ENCODE measurements at regions not wholly inside any gene's neighbourhood (a gene's known extent, or its start where the extent isn't known, plus 50 kb on each side); places are given as distances from the start of the nearest gene placed in this dataset.
"Not testable (repeated sequence)": the region's sequence is repeated elsewhere in the genome, so short reads cannot be mapped to it uniquely, and the experiment has no call there.

DNA sequence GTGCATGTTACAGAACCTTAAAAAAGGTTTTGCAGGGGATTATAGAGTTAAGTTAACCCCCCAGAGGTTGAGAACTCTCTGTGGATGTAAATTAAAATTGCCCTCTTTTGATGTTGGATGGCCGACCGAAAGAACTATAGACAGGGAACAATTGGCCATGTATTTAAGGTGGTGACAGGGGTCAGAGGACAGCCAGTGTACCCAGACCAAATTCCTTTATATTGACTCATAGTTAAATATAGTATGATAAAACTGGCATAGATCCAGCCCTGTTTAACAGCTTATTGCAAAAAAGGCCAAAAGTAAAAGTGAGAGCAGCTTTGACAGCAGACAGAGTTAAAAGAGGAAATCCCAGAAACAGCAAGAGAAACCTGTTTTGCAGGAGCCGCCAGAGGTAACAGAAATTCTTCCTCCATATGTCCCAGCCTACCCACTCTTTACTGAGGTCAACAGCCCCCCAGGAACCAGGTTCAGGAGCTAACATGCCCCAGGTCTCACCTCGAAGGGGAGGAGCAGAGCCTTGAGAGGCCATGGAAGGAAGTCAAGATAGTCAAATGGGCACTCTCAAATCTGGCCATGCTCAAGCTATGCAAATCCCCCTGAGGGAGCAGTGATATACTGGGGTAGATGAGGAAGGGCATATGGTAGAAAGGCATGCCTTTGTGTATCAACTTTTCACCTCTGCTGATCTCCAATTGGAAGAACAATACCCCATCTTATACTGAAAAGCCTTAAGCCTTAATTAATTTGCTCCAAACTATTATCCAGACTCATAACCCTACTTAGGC lies 156.4 kb upstream of the COX7C start:
- peak; percentile 87 to 95 for DNase-seq

DNA sequence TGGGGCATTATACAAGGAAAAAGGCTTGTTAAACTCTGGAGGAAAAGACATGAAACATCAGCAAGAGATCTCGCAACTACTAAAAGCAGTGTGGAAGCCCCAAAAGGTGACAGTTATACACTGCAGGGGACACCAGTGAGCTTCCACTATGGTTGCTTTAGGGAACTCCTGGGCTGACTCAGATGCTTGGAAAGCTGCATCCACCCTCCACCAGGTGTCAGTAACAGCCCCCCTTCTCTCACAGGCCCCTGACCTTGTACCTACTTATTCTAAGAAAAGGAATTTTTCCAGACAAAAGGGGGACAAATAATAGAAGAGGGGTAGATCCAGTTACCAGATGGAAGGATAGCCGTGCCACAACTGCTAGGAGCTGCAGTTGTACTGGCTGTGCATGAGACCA lies 154.4 kb upstream of the COX7C start:
- peak; percentile 10 to 29 for DNase-seq

DNA sequence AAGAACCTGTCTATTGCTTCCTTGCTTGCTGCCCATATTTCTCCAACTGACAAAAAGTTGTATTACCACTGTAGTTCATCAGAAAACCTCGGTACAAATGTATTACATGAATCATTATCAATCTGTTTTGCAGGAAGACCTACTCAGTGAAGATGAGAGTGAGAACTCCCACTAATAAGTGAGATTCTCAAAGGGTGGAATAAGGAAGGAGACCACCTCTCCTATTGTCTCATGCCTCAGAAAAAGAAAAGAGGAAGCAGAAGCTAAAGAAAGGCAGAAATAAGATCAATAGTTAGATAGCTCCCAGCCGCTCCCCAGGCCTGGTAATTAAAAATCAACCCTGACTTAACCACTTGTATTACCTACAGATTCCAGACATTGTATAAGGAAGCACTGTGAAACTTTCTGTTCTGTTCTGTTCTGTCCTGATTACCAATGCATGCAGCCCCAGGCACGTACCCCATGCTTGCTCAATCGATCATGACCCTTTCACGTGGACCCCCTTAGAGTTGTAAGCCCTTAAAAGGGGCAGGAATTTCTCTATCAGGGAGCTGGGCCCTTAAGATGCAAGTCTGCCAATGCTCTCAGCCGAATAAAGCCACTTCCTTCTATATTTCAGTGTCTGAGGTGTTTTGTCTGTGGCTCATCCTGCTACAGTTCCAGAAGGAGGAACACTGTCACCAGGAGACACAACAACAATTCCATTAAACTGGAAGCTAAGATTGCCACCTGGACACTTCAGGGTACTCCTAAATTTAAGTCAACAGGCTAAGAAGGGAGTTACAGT lies 152.5 kb upstream of the COX7C start:
- no peak for DNase-seq

DNA sequence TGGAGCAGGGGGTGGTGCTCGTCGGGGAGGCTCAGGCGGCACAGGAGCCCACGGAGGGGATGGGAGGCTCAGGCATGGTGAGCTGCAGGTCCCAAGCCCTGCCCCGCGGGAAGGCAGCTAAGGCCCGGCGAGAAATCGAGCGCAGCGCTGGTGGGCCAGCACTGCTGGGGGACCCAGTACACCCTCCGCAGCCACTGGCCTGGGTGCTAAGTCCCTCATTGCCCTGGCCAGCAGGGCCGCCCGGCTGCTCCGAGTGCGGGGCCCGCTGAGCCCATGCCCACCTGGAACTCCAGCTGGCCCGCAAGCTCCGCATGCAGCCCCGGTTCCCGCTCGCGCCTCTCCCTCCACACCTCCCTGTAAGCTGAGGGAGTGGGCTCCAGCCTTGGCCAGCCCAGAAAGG lies 151.0 kb upstream of the COX7C start:
- not testable (repeated sequence) for DNase-seq

DNA sequence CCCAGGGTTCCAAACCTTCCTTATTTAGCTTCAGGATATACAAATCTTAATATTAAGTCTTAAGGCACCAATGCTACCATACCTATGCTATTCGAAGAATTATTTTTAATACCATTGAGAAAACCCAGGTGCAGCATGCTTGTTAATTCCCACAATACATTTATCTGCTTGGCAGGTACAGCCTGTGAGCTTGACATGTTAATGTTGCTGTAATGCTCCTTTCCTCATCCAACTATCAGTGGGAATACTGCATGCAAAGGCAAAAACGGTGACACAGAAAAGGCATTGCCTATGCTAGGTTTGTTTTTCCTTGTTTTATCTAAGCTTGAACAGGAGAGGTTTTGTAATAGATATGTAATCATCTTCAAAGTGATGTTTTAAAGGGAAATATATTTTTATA lies 135.7 kb upstream of the COX7C start:
- DNase-seq, result no peak

DNA sequence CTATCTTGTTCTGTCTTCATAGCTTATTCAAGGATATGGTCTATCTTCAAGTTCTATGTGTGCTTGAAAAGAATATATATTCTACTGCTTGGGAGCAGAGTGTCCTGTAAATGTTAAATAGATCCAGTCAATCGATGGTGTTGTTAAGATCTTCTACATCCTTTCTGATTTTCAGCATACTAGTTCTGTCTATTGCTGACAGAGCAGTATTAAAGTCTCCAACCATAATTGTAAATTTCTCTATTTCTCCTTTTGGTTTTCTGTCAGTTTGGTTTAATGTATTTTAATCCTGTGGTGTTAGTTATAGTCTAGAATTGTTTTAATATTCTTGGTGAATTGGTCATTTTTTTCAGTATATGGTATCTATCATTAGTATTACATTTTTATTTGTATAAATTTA lies 124.0 kb upstream of the COX7C start:
- no peak for DNase-seq

DNA sequence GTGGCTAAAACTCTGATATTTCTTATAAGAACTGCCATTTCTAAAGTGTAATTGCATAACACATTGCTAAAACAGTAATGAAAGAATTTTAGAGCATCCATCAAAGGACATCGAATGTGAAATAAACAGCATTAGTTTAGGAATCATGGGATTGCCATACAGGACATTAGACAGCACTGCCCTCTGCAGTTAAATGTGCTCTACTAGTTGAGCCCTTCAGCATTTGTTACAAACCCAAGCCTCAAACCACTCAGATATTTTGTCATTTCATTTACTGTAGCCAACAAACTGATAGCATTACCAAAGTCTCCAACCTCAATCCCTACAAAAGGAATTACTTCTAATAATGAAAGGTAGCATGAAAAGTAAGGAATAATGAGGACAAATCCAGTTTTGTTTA lies 116.8 kb upstream of the COX7C start:
- peak in 1 of 2 experiments; percentile 32 for DNase-seq

DNA sequence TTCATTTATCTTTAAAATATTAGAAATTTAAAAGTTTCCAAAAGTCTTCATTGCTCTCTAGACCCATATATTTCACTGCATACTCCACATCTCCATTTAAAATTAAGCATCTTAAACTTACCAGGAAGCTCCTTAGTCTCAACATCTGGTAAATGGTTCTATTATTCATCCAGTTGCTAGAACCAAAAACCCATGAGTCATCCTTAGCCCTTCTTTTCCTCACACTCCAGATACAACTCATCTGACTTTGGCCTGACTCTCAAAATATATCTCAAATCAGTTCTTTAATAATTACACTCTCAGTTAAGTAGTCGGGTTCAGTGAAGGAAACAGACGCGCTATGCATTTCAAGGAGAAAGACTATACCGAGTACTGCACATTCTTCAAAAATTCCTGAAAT lies 110.2 kb upstream of the COX7C start:
- DNase-seq, result no peak

DNA sequence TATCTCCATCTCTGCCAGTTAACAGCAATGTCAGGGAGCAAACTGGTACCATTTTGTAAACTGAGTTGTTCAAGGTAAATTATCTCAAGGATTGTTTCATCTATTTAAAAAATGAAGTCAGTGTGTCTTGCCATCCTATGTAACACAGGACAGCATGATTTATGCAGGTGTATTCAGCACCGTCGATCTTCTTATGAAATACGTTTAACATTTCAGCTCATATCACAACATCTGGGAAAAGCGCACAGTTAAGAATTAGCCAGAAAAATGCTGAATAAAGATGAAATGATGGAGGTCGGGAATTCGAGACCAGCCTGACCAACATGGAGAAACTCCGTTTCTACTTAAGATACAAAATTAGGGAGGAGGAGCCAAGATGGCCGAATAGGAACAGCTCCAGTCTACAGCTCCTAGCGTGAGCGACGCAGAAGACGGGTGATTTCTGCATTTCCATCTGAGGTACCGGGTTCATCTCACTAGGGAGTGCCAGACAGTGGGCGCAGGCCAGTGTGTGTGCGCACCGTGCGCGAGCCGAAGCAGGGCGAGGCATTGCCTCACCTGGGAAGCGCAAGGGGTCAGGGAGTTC lies 107.3 kb upstream of the COX7C start:
- not testable (repeated sequence) for DNase-seq

DNA sequence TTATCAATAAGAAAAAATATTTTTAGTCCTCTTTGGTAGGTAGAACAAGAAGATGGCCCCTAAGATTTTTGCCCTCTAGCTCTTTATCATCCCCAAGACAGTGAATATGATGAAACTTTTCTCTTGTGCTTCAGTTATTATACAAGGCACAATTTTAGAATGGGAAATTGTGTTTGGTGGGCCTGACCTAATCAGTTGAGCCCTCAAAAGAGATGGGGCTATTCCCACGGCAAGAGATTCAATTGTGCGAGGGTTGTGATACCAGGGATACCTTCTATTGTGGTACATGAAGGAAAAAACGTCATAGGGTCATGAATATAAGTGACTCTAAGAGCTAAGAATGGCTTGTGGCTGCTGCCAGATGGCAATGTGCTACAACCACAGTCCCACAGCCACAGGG lies 94.0 kb upstream of the COX7C start:
- no peak for DNase-seq

DNA sequence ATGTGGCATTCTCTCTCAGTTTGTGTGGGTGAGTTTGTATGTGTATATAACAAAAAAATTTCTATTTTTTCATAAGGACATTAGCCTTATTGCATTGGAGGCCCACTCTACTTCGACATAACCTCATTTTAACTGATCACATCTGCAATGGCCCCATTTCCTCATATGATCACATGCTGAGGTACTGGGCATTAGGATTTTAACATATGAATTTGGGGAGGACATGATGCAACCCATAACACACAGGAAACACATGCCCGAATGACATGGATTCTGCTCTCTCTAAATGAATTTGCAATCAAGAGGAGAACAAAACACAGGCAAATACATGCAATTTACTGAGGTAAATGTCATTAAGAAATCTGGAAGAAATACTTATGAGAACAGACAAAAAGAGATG lies 92.1 kb upstream of the COX7C start:
- no peak for DNase-seq

DNA sequence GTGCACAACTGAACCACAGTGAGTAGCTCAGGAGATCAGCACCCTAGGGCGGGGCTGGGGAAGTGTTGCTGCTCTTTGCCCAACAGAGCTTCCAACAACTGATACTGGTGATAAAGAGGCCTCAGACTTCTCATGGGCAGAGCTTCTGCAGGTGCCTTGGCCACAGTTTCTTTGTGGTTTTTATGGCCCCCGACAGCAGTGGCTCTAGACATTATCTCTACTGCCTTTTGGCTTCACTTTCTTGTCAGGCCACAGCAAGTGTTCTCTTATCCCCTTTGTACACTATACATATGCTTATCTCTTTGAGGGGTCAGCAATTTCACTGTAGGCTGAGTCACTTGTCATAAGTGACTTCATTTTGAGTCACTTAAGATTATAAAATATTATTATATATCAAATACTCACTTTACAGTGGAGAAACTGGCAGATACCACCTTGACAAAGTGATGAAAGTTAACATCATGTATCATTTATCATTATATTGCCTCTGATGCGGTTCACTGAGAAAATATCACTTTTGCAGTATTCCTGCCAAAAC lies 90.9 kb upstream of the COX7C start:
- no peak for DNase-seq

DNA sequence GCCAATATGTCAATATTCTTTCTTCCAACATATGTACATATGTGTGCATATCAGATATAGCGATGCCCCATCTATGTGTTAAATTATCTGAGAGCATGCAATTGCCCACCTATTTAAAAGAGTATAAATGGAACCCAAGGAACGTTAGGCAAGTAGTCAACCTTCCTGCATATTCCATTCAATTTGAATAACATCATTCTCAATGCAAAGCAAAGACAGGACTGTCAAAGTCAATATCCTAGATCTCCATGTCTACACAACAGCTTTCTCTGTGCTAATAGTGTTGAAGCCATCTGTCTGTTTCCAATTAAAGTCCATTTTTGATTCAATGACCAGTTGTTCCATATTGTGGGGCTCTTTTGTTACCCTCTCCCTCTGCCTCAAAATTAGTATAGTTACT lies 85.3 kb upstream of the COX7C start:
- peak in 1 of 2 experiments; percentile 51 for DNase-seq

DNA sequence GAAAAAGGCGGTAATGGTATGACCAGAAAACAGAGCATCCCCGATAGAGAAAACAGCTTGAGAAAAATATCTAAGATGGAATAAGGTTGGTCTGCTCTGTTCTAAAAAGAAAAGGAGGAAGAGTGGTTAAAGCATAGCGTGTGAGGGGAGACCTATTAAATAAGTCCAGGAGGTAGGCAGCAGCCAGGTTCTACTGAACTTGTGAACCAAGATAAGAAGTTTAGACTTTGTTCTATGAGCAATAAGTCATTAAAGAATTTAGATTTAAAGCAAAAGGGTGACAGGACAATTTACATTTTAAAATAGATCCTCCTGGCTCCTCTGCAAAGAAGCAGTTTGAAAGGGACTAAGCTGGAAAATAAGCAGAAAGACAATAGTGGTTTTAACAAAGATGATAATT lies 81.3 kb upstream of the COX7C start:
- DNase-seq, result no peak

DNA sequence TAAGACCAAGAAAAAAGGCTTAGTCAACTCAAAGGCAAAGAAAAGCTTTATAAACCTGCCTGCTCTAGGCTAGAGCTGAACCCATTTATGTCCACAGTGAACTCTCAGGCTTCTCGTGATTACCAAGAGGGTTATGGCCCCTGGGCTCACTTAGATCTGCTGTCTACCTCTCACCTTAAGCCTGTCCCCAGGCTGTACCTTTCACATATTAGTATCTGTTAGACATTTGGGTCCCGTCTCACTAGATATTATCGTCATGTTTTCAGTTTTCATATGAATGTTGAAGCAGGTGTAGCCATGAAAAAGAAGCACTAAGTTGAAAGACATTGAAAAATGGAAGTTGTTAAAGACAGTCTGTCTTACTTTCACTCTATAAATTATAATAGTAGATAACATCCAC lies 75.2 kb upstream of the COX7C start:
- no peak for DNase-seq

DNA sequence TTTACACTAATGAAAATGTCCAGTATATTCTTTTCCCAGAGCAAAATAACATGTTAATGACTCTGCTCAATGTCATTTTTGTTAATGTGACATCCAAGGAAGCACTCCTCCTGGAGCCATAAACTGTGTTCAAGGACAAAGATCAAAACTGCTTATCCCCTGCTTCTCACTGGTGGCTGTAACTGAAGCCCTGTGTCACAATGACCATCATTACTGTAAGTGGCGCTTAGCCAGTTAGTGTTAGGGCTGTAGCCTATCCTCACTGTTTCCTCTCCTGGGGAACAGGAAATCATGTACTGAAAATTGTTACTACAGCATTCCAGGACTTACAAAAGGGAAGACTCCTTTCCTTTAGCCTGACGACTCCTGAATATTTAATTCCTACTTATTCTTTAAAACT lies 71.7 kb upstream of the COX7C start:
- no peak for DNase-seq

DNA sequence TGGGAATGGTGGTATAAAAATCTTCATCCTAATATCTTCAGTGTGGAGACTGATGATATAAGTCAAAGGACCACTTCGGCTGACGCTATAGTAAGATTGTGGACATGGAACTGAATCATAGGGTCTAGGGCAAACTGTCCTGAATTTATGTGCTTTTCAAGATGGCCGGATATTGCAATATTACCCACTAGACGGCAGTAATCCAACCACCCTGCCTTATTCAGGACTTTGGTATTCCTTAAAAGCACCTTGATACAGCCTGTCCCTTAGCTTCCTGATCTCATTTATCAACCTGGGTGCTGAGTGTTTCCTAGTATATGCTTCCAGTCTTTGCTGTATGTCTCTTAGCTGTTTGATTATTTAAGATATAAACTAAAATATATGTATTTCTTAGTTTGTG lies 71.2 kb upstream of the COX7C start:
- no peak for DNase-seq

DNA sequence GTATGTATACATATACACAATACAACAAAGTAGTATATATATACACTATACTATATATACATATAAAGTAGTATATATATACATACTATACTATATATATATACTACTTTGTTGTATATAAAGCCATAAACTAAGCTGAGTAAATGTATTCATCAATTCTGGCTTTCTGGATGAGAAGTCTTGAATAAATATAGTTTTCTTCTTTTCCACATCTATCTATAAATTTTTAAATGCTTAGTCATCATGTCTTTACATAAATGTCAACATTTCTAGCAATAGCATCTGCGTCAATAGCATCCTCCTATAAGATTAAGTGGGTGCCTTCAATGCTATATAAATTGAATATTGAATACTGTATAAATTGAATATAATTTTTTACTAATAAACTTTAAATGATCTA lies 63.1 kb upstream of the COX7C start:
- no peak for DNase-seq

DNA sequence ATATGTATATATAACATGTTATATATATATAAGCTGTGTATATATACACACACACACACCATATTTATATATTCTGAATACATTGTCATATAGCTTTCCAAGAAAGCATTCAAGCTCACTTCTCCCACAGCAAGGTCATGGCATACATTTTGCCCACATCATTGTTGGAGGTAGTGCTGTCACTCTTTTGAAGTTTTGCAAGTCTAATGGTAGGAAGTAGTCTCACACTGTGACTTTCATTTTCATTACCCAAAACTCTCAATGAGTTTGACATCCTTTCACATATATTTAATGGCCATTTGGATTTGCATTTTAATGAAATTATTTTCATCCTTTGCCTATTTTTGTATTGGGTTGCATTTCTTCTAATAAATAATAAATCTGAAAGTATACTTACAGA lies 59.8 kb upstream of the COX7C start:
- DNase-seq, result no peak

DNA sequence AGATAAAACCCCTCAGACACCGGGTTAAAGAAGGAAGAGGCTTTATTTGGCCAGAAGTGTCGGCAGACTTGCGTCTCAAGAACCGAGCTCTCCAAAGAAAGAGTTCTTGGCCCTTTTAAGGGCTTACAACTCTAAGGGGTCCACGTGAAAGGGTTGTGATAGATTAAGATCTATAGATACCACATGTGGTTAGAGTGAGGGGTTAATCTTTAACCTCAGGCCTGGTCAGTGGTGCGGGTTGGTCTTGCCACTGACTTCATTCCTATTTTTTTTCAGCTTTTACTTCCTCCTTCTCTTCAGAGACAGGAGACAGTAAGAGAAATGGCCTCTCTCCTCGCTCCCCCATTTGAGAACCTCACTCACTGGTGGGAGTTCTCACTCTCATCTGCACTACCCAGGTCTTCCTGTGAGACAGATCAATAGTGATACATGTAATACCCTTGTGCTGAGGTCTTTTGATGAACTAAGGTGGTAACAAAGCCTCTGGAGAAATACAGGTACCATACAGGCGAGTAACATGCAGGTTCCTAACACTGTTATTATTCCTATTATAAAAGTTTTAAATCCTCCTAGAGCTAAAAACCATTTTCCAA lies 52.4 kb upstream of the COX7C start:
- no peak for DNase-seq

DNA sequence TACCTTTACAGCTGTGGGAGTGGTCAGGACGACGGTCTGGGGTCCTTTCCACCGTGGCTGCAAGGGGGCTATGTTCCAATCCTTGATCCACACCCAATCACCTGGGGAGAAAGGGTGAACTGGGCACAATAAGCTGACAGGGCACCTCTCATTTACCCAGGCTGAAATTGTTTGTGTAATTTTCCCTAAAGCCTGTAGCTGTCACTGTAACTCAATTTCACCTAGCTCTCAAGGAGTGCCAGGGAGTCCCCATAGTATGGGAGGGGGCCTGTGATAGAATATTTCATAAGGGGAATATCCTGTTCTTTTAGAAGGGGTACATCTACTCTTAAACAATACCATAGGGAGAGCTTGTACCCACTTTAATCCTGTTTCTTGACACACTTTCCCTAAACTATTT lies 51.7 kb upstream of the COX7C start:
- not testable (repeated sequence) for DNase-seq

All from NCI-H524 (cell line).